Activated naive CD8-positive, alpha-beta T cell treated with anti-CD3 and anti-CD28 coated beads, Interleukin-2, amount 50 U/mL, for 16 hours (primary cell): ENCODE measurements at regions not wholly inside any gene's neighbourhood (a gene's known extent, or its start where the extent isn't known, plus 50 kb on each side); places are given as distances from the start of the nearest gene placed in this dataset.
"Not testable (repeated sequence)": the region's sequence is repeated elsewhere in the genome, so short reads cannot be mapped to it uniquely, and the experiment has no call there.

Experiments
- DNase-seq: peaks from one replicate; pipeline ENCODE4 v3.0.0-alpha.2; 2020; ENCODE audit warnings: low read depth, low spot score

DNA sequence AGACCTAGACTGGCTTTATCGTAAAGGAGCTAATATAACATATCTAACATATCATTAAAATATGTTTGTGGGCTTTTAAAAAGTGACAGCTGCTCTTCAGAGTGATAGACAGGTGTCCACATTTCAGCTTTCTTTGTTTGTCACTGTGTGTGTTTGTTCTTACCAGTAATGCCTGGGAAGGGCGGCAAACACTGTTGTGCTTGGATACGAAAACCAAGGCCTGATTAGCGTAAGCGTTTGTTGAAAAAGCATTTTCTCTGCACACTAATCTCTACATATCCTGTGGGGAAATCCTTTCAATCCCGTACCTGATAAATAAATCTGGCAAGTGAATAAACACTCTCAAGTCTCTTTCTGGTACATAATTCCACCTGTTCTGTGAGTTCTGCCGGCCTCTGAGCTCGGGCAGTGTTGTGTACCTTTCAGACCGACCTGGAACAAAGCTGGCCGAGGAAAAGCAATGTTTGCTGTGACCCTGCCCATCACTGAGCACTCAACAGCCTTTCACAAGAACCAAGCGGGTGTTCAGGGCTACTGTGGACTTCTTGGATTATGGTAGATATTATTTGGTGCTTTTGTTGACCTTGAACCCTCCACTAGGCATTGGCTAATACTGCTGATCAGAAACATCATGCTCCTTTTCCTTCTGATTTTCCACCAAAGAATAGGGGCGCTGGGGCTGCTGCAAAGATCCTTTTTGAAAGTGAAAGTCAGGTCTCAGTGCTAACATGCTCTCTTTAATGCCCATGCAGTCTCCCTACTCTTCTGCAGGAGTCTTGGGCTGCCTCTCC, 100.4 kb downstream of the CD83 start:
- DNase-seq = no peak

DNA sequence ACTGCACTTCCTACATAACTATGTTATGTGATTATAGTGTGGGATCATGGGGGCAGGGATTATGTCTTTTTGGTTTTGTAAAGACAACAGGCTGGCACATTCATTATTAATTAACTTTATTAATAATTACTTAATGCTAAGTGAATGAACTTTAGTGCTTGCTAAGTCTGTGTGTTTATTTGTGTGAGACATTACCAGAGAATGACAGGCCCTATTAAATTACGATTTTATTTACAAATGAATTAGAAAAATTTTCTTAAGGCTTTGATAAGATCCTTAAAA, 100.9 kb downstream of the CD83 start:
- no peak for DNase-seq

DNA sequence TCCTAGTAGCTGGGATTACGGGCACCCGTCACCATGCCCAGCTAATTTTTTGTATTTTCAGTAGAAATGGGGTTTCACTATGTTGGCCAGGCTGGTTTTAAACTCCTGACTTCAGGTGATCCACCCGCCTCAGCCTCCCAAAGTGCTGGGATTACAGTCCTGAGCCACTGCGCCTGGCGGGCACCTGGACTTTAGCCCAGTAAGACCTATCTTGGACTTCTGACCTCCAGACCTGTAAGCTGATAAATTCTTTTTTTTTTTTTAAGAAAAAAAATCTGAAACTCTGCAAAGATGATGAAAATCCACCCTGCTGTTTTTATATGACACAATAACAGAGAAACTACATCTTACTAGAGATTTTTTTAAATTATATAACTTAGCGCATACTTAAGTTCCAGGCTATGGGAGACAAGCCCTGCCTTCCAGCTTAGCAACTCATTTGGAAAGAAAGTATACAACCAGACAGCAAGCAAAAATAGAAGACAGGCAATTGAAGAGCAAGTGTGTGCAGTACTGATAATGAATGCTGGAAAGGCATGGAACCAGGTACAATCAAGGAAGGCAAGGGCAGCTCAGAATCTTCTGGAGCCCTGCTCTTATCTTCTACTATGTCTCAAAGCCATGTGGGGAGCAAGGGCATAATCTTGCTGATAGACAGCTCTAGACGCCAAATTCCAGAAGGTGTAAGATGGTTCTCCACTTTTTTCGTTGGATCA, 104.2 kb downstream of the CD83 start:
- no peak for DNase-seq

DNA sequence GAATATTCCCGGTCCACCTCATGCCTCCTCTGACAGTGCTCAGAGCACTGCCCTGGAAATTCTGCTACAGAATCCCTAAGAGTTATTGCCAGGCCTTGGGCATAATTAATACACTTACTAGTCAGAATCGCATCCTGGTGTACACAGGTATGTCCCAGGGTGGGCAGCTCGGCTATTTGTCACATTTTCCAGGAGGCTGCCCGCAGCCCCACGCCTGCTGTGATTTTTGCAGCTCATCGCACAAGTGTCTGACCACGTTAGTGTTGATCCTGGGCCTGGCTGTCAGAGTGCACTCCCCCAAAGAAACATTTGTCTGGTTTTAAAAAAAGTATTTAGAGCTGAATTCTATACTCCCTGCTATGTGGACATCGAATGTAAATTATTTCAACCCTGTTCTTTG, 105.4 kb downstream of the CD83 start:
- no peak for DNase-seq

DNA sequence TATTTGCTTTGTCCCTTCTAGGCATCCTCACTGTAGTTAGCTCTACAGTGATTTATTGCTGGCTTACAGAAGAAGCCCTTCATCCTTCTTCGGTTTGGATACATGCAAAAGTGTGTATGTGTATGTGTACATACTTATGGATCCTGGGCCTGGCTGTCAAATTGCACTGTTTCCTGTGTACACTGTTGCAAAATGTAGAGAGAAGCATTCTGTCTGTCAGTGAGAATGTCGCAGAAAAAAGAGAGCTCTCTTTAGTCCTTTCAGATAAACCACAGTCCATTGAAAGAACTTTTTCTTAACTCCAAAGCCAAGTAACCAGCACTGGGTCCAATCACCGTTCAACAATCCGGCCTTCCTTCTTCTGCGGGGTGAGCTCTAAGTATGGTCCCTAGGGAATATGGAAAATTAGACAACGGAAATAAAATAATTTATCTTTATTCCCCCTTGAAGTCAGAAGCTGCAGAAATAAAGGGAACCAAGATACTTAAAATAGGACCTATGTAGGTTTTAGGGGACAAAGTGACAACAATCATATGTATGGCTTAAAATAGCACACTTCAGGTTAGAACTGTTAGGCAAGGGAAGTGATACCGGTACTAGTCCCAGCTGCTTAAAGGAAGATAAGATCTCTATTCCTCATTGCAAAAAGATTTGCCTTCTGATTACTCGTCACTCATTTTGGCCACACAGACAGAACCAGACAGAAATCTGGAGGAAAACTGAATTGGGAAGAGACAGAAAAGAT, 107.0 kb downstream of the CD83 start:
- no peak for DNase-seq

DNA sequence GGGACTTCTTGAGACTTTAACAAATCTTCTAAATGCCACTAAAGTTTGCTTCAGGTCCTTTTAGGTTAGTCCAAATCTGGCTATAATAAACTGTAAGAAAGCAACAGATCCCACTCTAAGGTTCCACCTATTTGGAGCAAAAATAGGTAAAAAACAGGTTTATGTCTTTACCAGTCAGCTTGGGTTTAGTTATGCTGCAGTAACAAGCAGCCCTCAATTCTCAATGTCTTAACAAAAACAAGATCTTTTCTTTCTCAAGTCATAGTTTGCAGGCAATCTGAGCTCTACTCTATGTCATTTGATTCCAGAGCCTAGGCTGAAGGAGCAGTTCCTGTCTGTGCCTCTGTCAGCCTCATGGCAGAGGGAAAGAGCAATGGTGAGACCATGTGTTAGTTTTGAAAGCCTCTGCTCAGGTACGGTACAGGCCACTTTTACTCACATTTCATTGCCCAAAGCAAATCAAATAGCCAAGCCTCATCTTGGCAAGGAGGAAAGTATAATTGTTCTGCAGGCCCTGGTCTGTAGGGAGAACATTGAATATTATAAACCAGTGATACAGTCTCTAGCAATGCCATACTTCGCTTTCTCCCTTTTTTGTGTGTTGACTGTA, 108.6 kb downstream of the CD83 start:
- no peak for DNase-seq

DNA sequence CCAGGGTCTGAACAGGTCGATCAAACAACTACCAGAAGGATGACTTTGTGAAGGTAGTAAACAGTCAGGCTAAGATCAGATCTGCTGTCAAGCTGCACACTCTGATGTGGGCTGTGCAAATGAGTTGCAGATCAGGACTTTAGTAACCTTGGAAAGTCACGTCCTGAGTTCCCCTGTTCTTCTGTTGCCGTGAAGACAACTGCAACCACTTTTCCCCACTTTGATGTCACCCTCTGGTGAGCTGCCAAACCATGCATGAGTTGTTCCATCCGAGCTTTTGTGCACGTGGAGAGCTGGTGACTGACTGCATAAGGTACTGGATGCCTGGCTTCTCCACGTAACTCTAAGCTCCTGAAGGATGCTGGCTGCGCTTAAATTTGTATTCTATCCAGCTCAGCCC, 111.0 kb downstream of the CD83 start:
- DNase-seq = peak; percentile 21

DNA sequence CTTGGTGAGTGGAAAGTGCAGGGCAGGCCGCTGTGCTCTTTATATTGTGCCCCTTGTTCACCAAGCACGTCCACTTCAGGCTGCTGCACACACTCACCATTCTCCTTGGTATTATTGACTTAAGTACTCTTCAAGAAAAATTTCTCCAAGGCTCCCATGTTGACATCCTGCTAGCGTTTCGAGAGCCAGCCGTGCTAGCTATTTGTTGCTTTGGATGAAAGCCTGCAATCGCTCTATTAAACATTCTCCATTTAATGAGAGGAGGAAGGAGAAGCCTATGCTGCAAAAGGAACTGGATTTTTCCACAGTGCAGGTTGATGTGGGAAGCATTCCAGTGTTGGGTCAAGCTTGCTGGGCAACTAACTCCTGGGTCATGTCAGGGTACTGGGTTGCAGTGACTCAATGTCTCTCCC, 113.5 kb downstream of the CD83 start:
- no peak for DNase-seq

DNA sequence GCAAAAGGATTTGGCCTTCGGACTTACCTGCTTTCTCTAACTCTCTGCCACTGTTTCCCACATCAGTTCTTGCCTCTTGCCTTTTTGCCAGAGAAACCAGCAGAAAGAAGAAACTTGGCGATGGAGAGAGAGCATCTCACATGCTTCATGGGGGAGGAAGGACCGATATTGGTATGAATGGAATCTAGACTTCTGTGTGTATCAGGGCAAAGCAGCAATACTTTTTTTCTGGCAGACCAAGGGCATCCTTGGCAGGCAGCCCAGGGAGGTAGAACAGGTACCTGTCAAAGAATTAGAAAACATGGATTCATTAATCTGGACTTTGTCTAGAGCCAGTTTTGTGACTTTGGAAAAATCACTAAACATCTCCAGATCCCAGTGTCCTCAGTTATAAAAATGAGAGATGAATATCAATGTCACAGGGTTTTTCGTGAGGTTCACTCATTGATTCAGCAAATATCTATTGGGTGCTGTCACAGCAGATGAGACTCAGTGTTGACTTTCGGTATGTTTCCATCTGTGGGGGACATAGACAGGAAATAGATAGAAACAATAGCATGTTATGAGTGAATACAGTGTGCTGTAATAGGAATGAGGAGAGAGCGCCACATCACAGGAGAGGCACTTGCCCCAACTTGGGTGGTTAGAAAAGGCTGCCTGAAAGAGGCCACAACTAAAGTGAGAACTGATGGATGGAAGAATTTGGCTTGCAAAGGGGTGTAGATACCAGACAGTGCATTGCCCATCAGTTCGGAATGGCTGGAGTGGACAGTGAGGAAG, 114.1 kb downstream of the CD83 start:
- DNase-seq = no peak

DNA sequence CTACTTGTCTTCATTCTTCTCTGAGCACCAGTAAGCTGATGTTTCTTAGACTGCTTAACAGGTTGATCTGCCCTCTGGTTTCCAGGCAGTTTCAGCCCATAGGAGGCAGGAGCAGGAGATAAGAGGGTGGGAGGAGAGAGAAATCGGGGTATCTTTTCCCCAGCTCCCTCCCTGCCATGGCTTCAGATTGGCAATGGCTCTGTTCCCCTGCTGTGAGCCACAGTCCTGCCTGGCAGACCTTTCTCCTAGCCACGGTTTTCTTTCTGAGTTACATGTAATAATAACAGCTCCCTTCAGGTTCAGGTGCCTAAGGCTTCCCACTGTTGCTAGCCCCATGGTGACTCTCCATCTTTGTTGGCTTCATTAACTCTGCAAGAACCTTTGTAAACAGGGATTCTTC, 115.3 kb downstream of the CD83 start:
- DNase-seq = no peak

DNA sequence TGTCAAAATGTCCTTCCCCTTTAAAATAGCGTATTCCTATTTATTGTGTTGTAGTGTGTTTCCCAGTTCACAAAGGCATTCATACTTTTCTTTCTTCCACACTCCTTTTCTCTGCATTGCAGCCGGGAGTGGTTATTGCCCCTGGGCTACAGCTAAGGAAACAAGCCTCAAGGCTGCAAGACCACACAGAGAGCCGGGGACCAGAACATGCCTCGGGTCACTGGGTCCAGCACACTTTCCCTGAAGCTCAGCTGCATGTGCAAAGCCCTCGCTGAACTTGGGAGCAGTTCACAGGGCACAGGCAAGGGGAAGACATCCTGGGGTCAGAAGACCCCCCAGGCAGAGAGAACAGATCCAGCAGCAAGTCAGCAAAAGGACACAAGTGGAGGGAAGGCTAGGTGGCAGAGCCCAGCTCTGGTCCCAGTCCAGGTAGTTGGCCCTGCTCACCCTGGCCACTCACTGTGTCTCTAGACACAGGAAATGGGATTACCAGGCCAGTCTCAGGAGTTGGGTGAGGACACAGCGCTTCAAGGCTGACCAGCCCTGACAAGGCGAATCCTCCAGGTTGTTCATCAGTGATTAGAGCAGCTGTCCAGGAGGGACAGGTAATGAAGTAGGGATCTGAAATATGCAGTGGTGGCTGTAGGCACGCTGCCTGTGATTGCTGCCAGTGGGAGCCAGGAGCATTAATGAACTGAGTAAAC, 118.2 kb downstream of the CD83 start:
- DNase-seq = no peak

DNA sequence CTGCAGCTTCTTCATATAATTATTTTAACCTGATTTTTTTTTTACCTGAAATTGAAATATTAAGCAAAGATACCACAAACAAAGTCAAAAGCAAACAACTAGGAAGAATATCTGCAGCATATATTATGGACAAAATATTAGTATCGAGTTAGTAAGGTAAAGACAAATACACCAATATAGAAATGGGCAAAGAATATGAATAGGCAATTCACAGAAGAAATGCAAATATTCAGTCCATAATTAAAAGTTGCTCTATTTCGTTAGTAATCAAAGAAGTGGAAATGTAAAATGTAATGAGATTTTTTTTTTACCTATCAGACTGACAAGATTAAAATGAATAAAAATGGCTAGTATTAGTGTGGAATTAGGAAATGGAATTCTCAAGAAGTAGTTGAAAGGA, 121.5 kb downstream of the CD83 start:
- no peak for DNase-seq

DNA sequence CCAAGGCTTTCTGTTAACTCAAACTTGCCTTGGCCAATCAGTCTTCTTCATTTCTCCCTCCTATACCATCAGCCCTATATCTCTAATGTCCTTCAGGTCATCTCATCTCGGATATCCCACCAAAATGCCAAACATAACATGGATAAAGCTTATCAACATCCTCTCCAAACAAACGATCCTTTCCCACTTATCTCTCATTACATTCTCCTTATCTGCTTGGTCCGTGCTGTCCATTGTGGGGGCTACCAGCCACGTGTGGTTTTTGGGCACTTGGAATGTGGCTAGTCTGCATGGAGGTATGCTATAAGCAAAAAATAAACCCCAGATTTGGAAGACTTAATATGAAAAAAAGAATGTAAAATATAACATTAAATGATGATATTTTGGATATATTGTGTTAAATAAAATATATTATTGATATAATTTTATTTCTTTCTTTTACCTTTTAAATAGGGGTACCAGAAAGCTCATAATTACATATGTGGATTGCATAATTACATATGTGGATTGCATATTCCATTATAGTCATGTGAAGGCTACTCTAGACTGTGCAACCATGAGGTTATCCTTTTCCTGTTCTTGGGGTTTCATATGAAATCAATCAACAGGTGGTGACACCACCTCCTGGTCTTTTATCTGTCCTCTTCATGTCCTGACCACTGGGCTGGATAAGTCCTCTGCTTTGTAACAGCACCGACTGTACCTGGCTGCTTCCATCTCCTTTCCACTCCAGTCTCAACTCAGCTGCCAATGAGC, 123.0 kb downstream of the CD83 start:
- DNase-seq = no peak

DNA sequence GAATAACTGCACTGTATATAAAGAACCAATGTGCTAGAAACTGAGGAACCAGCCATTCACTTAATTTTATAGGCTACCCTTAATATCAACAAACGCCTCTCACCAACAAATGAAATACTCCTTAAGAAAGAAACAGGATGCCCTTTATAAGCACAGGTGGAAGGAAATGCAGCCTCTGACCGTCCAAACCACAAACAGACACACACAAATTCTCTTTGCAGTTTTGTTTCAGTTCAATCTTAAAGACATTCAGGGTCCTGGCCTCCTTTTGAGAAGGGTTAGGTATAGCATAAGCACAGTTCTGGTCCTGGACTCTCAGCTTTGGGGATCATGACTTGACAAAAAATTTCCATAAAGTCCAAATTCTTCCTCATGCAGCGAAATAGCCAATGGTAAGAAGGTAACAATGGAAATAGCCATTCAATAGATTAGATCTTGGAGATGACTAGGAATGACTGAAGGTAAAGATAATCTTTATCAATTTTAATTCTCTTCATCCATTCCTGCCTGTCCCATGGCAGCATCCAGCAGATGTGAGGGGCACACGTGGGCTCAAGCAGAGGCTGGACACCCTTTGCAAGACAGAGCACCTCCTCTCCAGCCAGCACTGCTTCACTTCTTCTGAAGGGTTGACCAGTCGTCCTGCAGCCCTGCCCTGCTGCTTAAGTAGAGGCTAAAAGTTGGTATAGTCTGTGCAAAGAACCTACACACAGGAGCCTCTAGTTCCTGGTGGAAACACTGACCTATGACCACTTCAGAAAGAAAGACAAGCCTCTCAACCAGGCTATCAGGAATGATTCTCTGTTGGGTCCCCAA, 123.9 kb downstream of the CD83 start:
- DNase-seq = no peak

DNA sequence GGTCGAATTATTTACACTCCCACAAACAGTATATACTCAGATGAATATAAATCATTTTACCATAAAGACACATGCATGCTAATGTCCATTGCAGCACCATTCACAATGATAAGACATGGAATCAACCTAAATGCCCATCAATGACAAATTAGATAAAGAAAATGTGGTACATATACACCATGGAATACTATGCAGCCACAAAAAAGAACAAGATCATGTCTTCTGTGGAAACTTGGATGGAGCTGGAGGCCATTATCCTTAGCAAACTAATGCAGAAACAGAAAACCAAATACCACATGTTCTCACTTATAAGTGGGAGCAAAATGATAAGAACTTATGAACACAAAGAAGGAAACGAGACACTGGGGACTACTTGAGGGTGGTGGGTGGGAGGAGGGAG, 125.3 kb downstream of the CD83 start:
- not testable (repeated sequence) for DNase-seq

DNA sequence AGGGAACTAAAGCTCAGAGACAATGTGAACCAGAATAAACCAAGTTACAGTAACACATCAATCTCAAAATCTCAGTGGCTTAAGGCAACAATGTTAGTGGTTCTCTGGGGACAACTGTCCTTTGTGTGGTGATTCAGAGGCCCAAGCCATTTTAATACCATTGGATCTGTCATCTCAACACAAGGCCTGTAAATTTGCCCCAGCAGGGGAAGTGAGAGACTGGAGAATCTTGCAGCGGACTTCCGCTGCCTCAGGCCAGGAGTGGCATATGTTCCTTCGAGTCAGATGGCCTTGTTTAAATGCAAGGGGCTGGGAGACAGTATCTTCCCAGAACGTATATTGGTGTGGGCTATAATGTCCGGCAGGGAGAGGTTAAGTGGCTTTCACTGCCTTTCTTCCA, 126.0 kb downstream of the CD83 start:
- no peak for DNase-seq

DNA sequence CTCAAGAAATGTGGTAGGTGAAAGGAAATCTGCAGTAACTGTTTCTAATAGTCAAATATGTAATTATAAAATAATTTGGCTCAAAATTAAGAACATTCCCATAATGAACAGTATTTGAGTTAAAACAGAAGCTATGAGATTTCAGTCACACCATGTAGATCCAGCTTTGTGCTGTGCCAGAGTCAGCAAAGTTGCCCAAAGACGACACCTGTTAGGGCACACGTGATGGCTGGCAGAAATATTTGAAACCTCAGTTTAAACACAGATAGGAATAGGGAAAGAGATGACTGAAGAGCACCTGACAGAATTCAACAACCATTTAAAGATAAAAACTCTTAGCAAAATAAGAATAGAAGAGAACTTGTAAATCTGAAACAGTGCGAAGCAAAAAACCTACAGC, 129.3 kb downstream of the CD83 start:
- no peak for DNase-seq

DNA sequence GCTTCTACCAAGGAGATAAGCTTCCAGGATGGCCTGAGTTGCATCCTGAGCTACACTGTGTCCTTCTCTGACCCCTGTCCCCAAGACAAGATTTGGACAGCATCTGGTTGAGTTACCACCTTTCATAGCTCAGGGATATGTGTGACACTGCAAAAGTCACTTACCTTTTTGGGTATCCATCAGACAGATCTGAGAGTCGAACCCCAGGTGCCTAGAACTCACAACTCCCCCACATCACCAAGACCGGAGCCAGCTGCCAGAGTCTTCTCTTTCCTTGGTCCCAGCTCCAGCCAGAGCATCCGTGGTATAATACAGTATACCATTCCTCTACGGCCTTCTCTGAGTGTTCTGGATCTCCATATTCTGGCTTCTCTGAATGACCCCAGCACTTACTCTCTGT, 133.0 kb downstream of the CD83 start:
- no peak for DNase-seq

DNA sequence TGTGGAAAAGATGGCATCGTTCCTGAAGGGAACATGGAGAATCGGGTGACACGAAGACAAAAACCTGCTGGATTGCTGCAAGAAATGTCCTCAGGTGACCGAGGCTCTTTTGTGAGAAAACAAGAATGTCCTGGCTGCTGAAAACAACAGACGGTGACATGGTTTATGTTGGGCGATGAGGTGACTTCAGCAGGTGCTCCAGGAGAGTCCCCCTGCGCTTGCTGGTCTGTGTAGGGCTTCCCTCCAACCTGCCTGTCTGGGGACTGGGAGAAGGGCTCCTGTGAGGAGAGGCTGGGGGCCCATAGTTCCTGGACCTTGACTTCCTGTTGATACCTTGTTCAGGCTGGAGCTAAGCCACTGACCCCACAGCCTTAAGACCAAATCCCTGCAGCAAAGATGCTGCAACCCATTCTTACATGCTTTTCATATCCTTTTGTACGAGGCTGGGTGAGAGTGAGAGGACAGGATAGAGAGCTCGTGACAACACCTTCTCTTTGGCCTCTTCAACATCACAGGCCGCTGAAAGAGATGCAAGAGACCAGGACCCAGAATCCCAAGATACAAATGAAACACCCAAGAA, 134.8 kb downstream of the CD83 start:
- DNase-seq = no peak
